Adrenal gland (tissue), 9 donors: ENCODE measurements at regions not wholly inside any gene's neighbourhood (a gene's known extent, or its start where the extent isn't known, plus 50 kb on each side); places are given as distances from the start of the nearest gene placed in this dataset.
"Not testable (repeated sequence)": the region's sequence is repeated elsewhere in the genome, so short reads cannot be mapped to it uniquely, and the experiment has no call there.

ENCODE experiments used
- DNase-seq, 7 donors: peaks; one replicate each; pipeline ENCODE4 v3.0.0-alpha.2; 2019 to 2020
- H3K27ac ChIP-seq, 5 donors: fragments of 200-600 bp; sonication (generic) in 4 of 5; 1 replicate in 3 of 5; 2 replicates in 2 of 5; pipeline versions ENCODE4 v1.5.1 to v1.8.0; 2016 to 2020; ENCODE audit warnings: mild to moderate bottlenecking in 1 of 5
- H3K27me3 ChIP-seq: fragments of 200-600 bp; 2 replicates; pipeline ENCODE4 v1.8.0; 2021
- H3K36me3 ChIP-seq, 2 donors: fragments of 200-600 bp; replicated peaks in 1 of 2; 1 replicate in 1 of 2; 2 replicates in 1 of 2; pipeline versions ENCODE4 v1.5.1 to v1.8.0; 2018 to 2022
- H3K4me1 ChIP-seq, 2 donors: fragments of 200-600 bp; replicated peaks in 1 of 2; 1 replicate in 1 of 2; 2 replicates in 1 of 2; pipeline versions ENCODE4 v1.5.1 to v1.8.0; 2018 to 2021
- H3K4me3 ChIP-seq, 4 donors: fragments of 200-600 bp; sonication (generic) in 3 of 4; one replicate each; pipeline ENCODE4 v1.5.1; 2016 to 2018
- H3K9me3 ChIP-seq, 3 donors: fragments of 200-600 bp; sonication (generic) in 1 of 3; replicated peaks in 1 of 3; 1 replicate in 2 of 3; 2 replicates in 1 of 3; pipeline versions ENCODE4 v1.5.1 to v1.8.0; 2016 to 2021
- POLR2A ChIP-seq, 2 donors: fragments of 450-650 bp; IDR thresholded peaks; one replicate each; pipeline ENCODE4 v1.6.1; 2017; ENCODE audit warnings: antibody characterized with exemption in 2 of 2, mild to moderate bottlenecking in 2 of 2, moderate library complexity in 1 of 2
- WGBS, 4 donors: extraction: QIAGEN DNeasy Blood & Tissue Kit in 2 of 4; methylation state at CpG; one replicate each; pipeline versions ENCODE4 v1.1.5 to v1.1.7; 2013 to 2017; 5-methylcytosine and 5-hydroxymethylcytosine counted together
- intact Hi-C, 2 donors: fragments of 100-400 bp; cut with DNase I; formaldehyde crosslinking; loops; one replicate each; pipeline versions ENCODE4 v1.14.1 to v1.15.0; 2022 to 2023
- TF ChIP-seq, protein P1 (sequence below), 6 experiments: fragments of 450-650 bp in 4 of 6; fragments of 200-600 bp in 2 of 6; sonication (generic) in 1 of 6; IDR thresholded peaks; 1 replicate in 5 of 6; 2 replicates in 1 of 6; pipeline versions ENCODE4 v1.5.1 to v1.8.0; 2016 to 2021; ENCODE audit warnings: antibody characterized with exemption in 6 of 6, mild to moderate bottlenecking in 2 of 6, moderate library complexity in 1 of 6
- donor health status: healthy with polysubstance abuse.
- donor health status: Bipolar disorder and iron deficiency.
- donor health status: DM: yes; HTN: yes; CAD: no.
- donor health status: DM: no; HTN: no; CAD: no.
- donor health status: DM: no; HTN: no; CAD: no.

DNA sequence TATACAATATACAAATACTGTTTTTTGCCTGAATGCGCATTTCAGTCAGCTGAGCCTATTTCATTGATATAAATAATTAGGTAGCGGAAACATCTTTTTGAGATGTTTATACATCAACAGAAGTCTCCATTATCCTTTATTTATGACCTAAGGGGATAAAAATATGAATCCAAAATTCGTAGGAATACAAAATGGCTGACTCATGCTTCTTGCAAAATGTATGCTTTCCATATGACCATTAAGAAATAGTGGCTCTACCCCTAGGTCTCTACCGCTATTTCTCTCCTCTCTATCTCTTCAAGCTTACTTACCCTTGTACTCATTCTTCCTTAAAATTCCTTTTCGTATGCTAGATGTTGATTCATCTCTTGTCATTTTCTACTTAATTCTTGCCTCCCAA is 338.4 kb upstream of the TMPRSS15 start:
- no peaks in the 10 kb centered on the region for H3K4me1 ChIP-seq
- no peaks in the 10 kb centered on the region for H3K27me3 ChIP-seq
- no peaks in the 10 kb centered on the region for H3K36me3 ChIP-seq
- 74 to 84% (median 79%) methylated on average over 5 of the region's 5 CpGs for whole genome bisulfite sequencing, 4 donors
- H3K27ac ChIP-seq, result no peak overlapping the region
- H3K4me3 ChIP-seq, result no peak overlapping the region
- intact Hi-C loops, result no loop called here
- TF ChIP-seq, protein P1, sequence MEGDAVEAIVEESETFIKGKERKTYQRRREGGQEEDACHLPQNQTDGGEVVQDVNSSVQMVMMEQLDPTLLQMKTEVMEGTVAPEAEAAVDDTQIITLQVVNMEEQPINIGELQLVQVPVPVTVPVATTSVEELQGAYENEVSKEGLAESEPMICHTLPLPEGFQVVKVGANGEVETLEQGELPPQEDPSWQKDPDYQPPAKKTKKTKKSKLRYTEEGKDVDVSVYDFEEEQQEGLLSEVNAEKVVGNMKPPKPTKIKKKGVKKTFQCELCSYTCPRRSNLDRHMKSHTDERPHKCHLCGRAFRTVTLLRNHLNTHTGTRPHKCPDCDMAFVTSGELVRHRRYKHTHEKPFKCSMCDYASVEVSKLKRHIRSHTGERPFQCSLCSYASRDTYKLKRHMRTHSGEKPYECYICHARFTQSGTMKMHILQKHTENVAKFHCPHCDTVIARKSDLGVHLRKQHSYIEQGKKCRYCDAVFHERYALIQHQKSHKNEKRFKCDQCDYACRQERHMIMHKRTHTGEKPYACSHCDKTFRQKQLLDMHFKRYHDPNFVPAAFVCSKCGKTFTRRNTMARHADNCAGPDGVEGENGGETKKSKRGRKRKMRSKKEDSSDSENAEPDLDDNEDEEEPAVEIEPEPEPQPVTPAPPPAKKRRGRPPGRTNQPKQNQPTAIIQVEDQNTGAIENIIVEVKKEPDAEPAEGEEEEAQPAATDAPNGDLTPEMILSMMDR (IDR thresholded peaks at IDR 0.05), result no peak
- no peak for TF ChIP-seq POLR2A (IDR thresholded peaks at IDR 0.05)
- no peak for DNase-seq
- H3K9me3 ChIP-seq, result no peaks in the 10 kb centered on the region

DNA sequence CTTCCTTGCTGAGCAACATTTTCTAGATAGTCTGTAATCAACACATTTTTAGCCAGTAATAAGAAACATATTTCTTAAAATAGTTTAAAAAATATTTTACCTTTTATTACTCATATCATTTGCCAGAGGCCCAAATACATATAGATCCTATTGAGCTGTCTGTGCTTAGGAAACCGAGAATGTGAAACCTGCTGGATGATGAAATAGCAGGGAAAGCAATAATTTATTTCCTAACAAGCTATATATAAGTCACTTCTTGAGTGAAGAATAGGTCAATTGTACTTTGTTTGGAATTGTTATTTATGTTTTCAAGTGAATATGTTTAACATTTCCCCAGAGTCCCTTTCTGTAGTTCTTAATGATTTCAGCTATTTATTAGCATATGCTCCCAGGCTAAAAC is 339.9 kb upstream of the TMPRSS15 start:
- intact Hi-C loops, result no loop called here
- no peak overlapping the region for H3K27ac ChIP-seq
- no peaks in the 10 kb centered on the region for H3K27me3 ChIP-seq
- no peaks in the 10 kb centered on the region for H3K4me1 ChIP-seq
- no peaks in the 10 kb centered on the region for H3K9me3 ChIP-seq
- no peak overlapping the region for H3K4me3 ChIP-seq
- 37 to 49% (median 48%) methylated on average over 1 of the region's 1 CpG for WGBS, 4 donors
- DNase-seq, result no peak
- TF ChIP-seq, protein P1 (IDR thresholded peaks at IDR 0.05), result no peak
- no peak for TF ChIP-seq POLR2A (IDR thresholded peaks at IDR 0.05)
- H3K36me3 ChIP-seq, result no peaks in the 10 kb centered on the region

DNA sequence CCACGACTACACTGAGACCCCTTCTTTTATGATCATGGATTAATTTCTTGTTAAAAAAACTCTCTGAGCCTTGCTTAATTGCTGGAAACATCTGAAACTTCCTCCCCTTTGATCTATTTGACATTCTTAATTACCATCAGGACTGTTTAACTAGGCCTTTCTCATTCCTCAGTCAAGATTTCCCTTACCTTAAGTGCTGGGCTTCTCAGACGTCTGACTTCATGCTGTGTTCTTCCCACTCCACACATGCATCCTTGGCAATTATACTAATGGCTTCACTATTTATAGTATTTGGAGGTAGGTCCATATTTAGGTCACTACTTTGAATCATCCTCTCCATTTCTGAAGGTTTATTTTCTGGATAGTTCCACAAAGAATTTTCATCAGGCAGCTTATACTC is 341.3 kb upstream of the TMPRSS15 start:
- Histone ChIP-seq H3K9me3 (no peaks in the 10 kb centered on the region), H3K27me3 (no peaks in the 10 kb centered on the region), H3K4me1 (no peaks in the 10 kb centered on the region), H3K27ac (no peak overlapping the region), H3K4me3 (no peak overlapping the region), H3K36me3 (no peaks in the 10 kb centered on the region)
- TF ChIP-seq, protein P1 (IDR thresholded peaks at IDR 0.05), result no peak
- no peak for TF ChIP-seq POLR2A (IDR thresholded peaks at IDR 0.05)
- 30 to 33% (median 32%) methylated on average over 2 of the region's 2 CpGs for WGBS, 4 donors
- intact Hi-C loops, result no loop called here
- no peak for DNase-seq

DNA sequence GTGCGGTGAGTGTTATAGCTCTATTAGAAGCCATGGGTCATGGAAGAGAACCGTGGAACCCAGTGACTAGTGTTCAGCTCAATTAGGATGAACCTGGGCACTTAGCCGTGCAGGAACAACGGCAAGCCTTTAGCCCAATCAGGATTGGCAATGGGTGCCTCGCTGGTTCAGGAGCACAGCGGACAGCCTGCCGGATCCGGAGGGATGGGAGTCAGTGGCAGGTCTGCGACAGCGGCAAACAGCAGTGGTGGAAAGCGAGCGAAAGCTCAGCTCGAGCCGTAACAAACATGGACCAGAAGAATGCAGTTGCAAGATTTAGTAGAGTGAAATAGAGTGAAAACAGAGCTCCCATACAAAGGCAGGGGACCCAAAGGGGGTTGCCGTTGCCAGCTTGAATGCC is 349.3 kb upstream of the TMPRSS15 start:
- 84 to 92% (median 88%) methylated on average over 15 of the region's 15 CpGs for WGBS, 4 donors
- H3K4me1 ChIP-seq, H3K36me3 ChIP-seq, H3K27me3 ChIP-seq, DNase-seq, H3K27ac ChIP-seq, intact Hi-C loops, H3K4me3 ChIP-seq, H3K9me3 ChIP-seq: not testable (repeated sequence)

DNA sequence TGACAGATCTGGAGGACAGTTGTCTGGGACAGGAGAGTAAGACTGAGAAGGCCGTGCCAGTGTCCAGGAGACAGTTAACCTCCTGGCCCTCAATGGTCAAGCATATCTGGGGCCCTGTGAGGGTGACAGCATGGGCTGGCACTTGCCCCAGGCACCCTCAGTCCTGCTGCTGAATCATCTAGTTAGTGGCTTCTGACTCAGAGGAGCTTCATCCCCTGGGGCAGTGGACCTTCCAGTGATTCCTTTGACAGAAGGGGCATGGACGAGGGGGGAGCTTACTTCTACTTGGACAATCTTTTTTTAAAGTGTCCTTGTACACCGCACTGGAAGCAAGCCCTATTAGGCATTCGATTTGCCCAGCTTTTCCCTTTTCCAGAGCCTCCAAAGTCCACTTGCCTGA is 352.7 kb upstream of the TMPRSS15 start:
- H3K4me1 ChIP-seq, DNase-seq, H3K27ac ChIP-seq, H3K36me3 ChIP-seq, H3K27me3 ChIP-seq, H3K9me3 ChIP-seq, intact Hi-C loops, H3K4me3 ChIP-seq: not testable (repeated sequence)
- 60 to 71% (median 67%) methylated on average over 3 to 4 of the region's 4 CpGs for WGBS, 4 donors
